HFFc6 (cell line): ENCODE measurements at regions not wholly inside any gene's neighbourhood (a gene's known extent, or its start where the extent isn't known, plus 50 kb on each side); places are given as distances from the start of the nearest gene placed in this dataset.

ENCODE experiments used
- DNase-seq: peaks from one replicate; pipeline ENCODE4 v3.0.0-alpha.2; 2018
- H3K27ac Mint-ChIP-seq: 2 replicates; pipeline ENCODE4 v1.8.0; 2020; ENCODE audit warnings: mild to moderate bottlenecking, mixed read lengths
- H3K27me3 Mint-ChIP-seq: 2 replicates; pipeline ENCODE4 v1.8.0; 2021; ENCODE audit warnings: mild to moderate bottlenecking, moderate library complexity, mixed read lengths; ENCODE audit not compliant: insufficient read depth
- H3K36me3 Mint-ChIP-seq: 2 replicates; pipeline ENCODE4 v1.8.0; 2021; ENCODE audit warnings: low read depth, mixed read lengths
- H3K4me1 Mint-ChIP-seq: 2 replicates; pipeline ENCODE4 v1.8.0; 2020; ENCODE audit warnings: low read depth, mixed read lengths
- H3K4me3 Mint-ChIP-seq: 2 replicates; pipeline ENCODE4 v1.8.0; 2020; ENCODE audit warnings: mild to moderate bottlenecking, moderate library complexity, mixed read lengths
- H3K9me3 Mint-ChIP-seq: 2 replicates; pipeline ENCODE4 v1.8.0; 2020; ENCODE audit warnings: mild to moderate bottlenecking, mixed read lengths
- TF ChIP-seq, protein P1 (sequence below): fragments of 200-600 bp; sonication (generic); IDR thresholded peaks from 2 replicates; pipeline ENCODE4 v1.5.0; 2021; ENCODE audit warnings: antibody characterized with exemption, mild to moderate bottlenecking

DNA sequence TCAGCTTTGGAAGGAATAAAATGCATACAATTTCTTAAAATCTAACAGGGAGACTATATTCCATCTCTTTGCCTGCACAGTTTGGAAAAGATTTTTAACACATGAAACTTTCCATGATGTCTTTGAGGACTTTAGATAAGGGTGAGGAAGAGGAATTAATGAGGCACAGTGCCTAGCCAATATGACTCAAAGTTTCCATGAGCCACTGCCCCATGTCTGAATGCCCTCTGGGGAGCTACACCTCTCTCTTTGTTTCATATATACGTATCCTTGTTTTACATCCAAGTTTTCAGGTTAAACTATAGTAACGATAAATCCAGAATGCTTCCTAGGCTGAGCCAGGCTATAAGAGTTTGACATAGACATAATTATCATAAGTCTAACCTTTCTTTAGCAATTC is 349.3 kb upstream of the TLE4 start:
- Mint-ChIP-seq H3K4me1 (peaks cover 75% of the 10 kb centered on the region), H3K27me3 (peaks cover 3% of the 10 kb centered on the region; the same call in 1 of the 2 replicates)
- DNase-seq = no peak

DNA sequence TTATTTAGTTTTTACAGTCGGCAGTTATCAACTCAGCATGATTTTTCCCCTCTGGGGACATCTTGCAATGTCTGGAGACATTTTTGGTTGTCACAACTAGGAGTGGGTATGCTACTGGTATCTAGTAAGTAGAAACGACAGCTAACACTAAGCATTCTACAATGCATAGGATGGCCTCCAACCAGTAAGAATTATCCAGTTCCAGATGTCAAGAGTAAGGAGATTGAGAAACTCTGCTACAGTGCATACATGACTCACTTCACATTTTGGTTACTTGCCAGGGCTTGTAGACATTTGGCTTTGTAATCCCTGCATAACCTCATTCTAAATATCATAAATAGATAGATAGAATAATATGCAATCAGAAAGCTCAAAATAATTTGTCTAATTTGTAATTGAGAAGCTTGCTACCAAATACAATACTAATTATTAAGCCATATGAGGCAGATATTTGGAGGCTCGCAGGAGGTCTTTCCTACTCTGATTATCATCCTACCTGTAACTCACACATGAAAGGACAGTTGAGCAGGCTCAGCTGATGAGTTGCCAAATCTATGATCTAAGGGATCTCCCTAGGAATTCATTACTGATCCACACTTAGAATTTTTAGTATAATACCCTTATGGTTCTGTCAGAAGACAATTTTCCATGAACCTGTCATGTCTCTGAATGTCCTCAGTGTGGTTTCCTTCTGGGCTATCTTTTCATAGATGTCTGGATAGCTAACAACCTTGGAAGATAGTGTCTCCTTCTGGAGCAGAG is 346.9 kb upstream of the TLE4 start:
- Mint-ChIP-seq H3K27me3 (peaks cover 3% of the 10 kb centered on the region; the same call in 1 of the 2 replicates), H3K9me3 (peaks cover 9% of the 10 kb centered on the region), H3K36me3 (peaks cover 31% of the 10 kb centered on the region)

More for the DNA sequence above, 349.3 kb upstream of the TLE4 start:
- Mint-ChIP-seq H3K4me3 (no peak overlapping the region), H3K27ac (no peak overlapping the region), H3K9me3 (peaks cover 9% of the 10 kb centered on the region), H3K36me3 (peaks cover 43% of the 10 kb centered on the region)
- TF ChIP-seq, protein P1, sequence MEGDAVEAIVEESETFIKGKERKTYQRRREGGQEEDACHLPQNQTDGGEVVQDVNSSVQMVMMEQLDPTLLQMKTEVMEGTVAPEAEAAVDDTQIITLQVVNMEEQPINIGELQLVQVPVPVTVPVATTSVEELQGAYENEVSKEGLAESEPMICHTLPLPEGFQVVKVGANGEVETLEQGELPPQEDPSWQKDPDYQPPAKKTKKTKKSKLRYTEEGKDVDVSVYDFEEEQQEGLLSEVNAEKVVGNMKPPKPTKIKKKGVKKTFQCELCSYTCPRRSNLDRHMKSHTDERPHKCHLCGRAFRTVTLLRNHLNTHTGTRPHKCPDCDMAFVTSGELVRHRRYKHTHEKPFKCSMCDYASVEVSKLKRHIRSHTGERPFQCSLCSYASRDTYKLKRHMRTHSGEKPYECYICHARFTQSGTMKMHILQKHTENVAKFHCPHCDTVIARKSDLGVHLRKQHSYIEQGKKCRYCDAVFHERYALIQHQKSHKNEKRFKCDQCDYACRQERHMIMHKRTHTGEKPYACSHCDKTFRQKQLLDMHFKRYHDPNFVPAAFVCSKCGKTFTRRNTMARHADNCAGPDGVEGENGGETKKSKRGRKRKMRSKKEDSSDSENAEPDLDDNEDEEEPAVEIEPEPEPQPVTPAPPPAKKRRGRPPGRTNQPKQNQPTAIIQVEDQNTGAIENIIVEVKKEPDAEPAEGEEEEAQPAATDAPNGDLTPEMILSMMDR = no peak

DNA sequence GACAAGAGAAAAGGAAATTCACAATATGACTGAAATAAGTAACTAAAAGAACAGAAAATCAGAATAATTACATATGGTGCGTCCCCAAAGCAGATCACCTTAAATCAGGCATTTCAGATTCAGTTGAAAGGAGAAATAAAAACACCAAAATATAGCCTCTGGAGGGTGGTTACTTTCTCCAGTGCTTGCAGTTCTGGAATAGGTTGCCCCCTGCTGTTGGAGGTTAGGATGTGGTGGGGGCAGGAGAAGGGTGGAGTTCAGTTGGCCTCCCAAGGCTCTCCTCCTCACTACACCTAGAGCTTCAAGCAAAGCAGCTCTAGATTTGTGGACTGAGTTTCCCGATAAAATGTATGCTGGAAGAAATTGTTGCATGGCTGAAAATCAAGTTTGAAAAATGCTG is 338.2 kb upstream of the TLE4 start:
- Mint-ChIP-seq H3K4me3 (no peak overlapping the region), H3K36me3 (peaks cover 13% of the 10 kb centered on the region), H3K27ac (no peak overlapping the region), H3K4me1 (peaks cover 21% of the 10 kb centered on the region), H3K9me3 (peaks cover 11% of the 10 kb centered on the region), H3K27me3 (0 out of 2 replicates have a peak, but pooled peaks cover 1% of the 10 kb centered on the region)
- TF ChIP-seq, protein P1 = peak; percentile 76
- peak; percentile 24 for DNase-seq

More for the DNA sequence above, 346.9 kb upstream of the TLE4 start:
- Mint-ChIP-seq H3K27ac (peak overlapping the region; percentile 63), H3K4me3 (no peak overlapping the region), H3K4me1 (peaks cover 70% of the 10 kb centered on the region)
- peak; percentile 92 for DNase-seq
- TF ChIP-seq, protein P1 = no peak

DNA sequence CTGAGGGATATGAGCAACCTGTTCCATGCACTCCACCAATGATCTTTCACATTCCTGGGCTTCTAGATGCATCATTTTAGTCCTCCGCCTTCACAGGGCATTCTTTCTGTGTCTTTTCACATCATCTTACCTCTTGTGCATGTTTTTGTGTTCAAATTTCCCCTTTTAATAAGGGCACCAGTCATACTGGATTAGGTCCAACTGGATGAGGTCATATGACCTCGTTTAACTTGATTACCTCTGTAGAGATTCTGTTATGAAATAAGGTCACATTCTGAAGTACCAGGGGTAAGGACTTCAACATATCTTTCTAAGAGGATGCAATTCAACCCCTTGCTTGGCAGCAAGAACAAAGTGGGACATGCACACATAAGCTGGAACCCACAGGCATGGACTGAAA is 335.3 kb upstream of the TLE4 start:
- Mint-ChIP-seq H3K27ac (no peak overlapping the region), H3K4me1 (peaks cover 21% of the 10 kb centered on the region), H3K27me3 (peaks cover 2% of the 10 kb centered on the region; the same call in 1 of the 2 replicates), H3K4me3 (no peak overlapping the region), H3K9me3 (peaks cover 4% of the 10 kb centered on the region), H3K36me3 (peaks cover 4% of the 10 kb centered on the region)
- DNase-seq = no peak
- TF ChIP-seq, protein P1 = no peak

DNA sequence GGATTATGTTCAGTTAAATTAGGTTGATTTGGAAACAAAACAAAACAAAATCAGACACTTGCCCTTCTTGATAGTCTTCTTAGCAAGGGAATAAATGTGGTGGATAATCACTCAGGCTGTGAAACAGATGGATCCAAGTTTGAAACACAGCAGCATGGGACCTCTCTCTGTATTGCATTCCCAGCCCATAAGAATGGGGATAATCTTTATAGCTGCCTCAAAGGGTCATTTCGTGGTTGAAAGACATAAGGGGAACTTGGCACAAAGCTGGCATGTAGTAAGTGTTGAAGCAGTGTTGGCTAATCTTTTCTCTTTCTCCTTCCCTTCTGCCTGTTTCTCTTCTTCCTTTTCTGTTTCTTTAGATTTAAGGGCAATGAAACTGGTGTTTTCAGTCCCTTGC is 333.9 kb upstream of the TLE4 start:
- DNase-seq = no peak
- Mint-ChIP-seq H3K9me3 (no peaks in the 10 kb centered on the region), H3K36me3 (no peaks in the 10 kb centered on the region), H3K4me3 (no peak overlapping the region), H3K4me1 (peaks cover 21% of the 10 kb centered on the region), H3K27me3 (peaks cover 2% of the 10 kb centered on the region; the same call in 1 of the 2 replicates), H3K27ac (no peak overlapping the region)
- TF ChIP-seq, protein P1 = no peak
